ENCODE measurements at regions not wholly inside any gene's neighbourhood (a gene's known extent, or its start where the extent isn't known, plus 50 kb on each side); places are given as distances from the start of the nearest gene placed in this dataset.
A peak's percentile ranks its signal among the peaks of the same experiment; 100 is the strongest.

DNA sequence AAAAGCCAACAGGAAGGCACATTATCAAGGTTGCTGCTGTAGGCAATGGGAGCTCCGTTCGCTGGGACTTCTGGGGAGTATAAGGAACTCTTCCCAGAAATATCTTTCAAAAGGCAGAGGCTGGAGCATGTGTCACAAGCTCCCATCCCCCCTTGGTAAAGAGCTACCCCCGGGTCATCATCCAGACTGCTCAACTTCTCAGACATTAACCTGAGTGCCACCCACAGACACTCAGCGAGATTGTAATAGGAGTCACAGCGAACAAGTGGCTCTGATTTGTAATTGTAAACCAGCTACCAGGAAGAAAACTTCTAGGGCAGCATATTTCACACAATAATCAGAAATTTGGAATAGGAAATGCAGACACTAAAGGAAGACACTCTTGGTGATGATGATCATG is 290.2 kb upstream of the PARD3B start:
- FAIRE-seq (no peak), DNase-seq (ENCODE audit: extremely low spot score, insufficient read length, low read depth) (no peak)

DNA sequence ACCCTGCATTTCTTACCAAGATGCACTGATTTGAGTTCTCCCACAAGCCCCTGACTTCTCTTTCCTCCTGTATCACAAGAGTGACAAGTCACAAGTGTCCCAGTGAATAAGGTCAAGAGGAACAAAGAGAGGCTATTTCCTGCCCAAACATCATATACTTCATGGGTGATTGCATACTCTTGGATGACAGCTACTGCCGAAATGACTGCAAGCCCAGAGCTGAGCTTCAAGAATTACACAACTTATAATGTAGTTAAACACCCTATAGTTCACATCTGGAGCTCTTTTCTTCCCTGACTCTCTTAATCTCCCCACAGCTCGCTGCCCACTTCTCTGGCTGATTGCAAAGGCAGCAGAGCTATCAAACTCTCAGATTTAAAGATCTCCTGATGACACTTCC is 289.7 kb upstream of the PARD3B start:
- FAIRE-seq (no peak), DNase-seq (ENCODE audit: extremely low spot score, insufficient read length, low read depth) (no peak)

DNA sequence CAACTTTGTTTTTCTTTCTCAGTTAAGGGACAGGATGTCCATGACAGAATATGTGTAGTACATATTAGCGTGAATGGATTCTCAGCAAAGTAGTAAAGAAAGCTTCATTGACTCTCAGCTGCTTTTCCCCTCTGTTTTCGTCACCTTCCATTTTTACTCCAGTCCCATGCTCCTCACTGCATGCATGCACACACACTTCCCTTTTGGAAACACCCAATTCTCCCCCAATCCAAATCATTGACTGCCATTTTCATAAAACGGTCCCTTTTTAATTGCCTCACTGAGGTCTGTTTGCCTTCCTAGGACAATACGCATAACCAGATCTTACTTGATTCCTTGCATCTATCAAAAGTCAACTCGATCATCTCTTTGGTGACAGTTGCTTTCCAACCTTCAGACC is 287.5 kb upstream of the PARD3B start:
- no peak for DNase-seq (ENCODE audit: extremely low spot score, insufficient read length, low read depth)
- FAIRE-seq: no peak

DNA sequence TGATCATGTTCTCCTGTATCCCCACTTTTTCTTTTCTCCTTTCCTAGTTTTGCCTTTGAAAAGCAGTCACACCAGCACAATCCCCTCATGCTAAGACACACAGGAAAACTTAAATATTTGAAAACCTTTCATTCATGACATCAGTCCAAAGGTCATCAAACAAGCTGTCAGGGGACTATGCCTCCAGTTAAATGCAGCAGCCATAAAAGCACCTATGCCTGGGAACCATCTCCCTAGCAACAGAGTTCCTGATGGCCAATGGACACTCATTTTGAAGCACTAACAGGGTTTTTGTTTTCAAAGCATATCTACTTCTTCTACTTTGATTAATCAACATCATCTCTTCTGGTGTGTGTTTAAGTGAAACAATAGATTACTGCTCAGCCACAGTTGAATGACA is 286.4 kb upstream of the PARD3B start:
- DNase-seq (ENCODE audit: extremely low spot score, insufficient read length, low read depth): no peak
- FAIRE-seq: no peak

DNA sequence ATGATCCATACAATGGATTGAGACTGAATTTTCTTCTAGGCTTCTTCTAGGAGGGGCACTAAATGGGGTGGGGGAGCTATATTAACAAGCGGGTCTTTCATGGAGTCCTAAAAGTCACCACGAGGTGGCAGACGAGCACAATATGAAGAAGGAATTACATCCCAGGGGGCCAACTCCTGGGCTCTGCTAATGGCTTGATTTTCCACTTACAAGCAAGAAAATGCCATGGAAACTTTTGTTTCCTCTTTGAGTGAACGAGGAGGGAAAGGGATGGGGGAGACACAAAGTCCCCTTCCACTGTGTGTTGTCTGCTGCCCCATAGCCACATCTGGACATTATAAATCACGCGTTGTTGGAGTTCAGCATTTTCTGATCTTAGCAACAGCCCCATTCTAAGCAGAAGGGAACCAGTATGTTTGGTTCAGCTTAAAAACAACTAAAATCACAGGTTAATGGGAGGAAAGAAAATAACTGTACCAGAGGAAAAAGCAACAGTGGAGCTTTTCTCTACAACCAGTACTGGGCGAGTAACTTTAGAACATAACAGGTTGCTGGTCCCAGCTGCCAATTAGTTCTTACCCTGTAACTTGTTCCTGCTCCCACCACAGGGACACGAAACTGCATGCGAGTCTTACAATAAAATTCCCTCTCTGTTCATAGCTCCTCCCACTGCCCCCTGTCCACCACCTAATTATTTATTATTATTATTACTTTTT is 285.0 kb upstream of the PARD3B start:
- DNase-seq (ENCODE audit: extremely low spot score, insufficient read length, low read depth): no peak

DNA sequence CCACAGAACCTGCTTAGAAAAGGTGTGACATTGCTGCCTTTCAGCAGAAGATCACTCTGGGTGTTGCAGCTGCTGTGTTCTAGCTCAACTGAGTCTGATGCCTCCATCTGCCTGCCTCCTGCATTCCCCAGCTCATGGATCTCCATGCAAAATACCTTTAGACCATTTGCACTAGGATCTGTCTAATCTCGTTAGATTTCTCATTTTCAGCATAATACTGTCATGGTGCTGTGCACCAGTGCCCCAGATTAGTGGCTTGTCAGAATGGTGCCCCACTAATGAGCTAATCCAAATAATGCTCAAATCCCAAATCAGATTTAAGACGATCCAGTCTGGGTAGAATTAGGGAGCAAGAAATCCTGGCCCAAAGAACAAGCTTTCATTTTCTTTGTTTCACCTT is 284.4 kb upstream of the PARD3B start:
- no peak for DNase-seq (ENCODE audit: extremely low spot score, insufficient read length, low read depth)
- no peak for FAIRE-seq

More for the DNA sequence above, 285.0 kb upstream of the PARD3B start:
- FAIRE-seq: peak; percentile 47

DNA sequence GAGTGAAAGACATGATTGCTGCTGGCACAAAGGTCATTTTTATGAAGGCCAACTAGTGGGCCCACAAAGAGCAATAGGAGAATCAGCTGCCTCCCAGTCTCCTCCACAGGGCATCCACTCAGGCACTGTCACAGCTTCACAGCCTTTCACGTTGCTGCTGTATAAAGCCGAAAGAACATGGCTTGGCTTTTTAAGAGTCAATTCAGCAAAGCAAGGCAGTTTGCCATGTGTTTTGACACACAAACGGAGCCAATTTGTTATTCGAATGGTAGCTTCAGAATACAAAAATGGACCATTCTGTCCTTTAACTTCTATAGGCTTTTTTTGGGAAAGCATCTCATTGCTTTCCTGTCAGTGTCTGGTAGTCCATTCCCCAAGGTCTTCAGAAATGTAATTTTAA is 283.4 kb upstream of the PARD3B start:
- FAIRE-seq: no peak
- no peak for DNase-seq (ENCODE audit: extremely low spot score, insufficient read length, low read depth)

DNA sequence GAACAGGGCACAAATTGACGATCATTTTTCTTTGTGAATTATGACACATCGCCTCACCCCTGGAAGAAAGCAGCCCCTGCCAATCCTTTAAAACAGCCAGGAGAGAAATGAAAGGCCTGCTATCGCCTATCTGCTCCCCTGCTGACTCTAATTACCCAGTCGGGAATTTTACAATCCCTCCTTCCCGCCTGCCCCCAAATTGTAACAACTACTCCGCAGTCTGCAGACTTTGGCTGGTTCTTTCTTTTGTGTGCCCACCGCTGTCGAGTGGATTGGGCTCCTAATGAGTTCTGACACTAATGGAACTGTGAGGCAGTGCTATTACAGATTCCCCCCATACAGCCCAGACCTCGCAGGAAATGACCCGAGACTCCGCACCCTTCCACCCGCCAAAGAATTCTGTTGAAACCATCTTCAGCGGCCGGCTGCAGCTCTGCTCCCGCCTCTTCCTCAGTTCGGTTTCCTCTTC is 281.2 kb upstream of the PARD3B start:
- DNase-seq (ENCODE audit: extremely low spot score, insufficient read length, low read depth) (no peak), FAIRE-seq (no peak)

DNA sequence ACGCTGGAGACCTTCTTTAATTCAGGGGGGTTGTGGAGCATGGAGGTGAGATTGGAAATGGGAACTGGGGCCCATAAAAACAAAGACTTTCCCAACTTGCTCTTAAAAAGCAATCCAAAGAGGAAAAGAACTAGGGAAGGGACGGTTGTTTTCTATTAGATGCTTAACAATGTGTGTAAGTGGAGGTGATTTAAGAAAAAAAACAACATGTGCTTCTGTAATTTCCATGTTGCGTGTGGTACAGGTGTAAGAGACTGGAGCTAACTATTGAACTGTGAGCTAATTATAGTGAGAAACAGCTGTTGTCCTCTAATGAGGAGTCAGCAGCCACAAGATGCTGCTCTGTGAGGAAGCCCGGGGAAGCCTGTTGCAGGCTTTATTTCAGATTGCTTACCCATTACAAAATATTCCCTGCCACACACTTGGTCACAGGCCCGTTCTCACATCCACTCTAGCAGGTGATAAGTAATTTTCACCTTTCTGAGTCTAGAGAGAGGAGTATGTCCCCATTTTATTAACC is 280.6 kb upstream of the PARD3B start:
- DNase-seq (ENCODE audit: extremely low spot score, insufficient read length, low read depth): no peak
- no peak for FAIRE-seq

DNA sequence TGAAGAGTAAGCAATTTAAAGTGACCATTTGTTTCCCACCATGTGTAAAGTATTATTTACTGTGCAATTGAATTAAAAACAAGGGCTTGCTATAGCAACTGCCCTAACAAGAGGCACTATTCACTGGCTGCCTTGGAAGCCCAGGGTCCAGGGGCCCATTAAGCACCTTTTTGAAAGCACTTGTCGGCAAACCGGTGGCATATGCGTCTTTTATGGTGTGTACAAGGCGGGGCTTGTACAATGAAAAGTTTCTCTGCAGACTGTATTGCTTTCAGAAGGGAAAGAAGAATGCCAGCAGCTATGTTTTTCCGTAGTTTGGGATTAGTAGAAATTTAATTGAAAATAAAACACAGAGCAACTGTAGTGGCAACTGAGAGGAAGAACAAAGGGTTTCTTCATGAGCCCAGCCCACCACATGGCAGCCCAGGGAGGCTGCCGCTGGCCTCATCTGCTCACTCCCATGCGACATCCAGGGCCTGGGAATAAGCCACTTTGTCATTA is 279.5 kb upstream of the PARD3B start:
- DNase-seq (ENCODE audit: extremely low spot score, insufficient read length, low read depth): no peak
- no peak for FAIRE-seq

DNA sequence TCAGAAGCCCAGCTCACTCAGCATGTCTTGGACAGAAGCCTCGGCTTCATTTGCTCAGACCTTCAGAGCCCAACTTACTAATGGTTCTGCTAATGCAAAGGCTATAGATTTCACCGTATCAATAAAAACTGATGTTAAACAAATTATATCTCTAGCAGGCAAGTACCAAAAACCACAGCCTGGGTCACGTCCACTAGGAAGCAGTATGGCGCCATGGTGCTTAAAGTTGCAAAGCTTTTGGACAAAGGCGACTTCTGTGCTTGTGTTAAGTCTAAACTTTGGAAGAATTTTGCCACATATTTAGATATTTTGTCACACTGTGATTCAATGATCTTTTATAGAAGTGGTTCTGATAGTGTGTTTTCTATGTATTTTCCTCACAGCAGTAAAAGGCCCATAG is 276.8 kb upstream of the PARD3B start:
- DNase-seq (ENCODE audit: extremely low spot score, insufficient read length, low read depth) (no peak), FAIRE-seq (no peak)

DNA sequence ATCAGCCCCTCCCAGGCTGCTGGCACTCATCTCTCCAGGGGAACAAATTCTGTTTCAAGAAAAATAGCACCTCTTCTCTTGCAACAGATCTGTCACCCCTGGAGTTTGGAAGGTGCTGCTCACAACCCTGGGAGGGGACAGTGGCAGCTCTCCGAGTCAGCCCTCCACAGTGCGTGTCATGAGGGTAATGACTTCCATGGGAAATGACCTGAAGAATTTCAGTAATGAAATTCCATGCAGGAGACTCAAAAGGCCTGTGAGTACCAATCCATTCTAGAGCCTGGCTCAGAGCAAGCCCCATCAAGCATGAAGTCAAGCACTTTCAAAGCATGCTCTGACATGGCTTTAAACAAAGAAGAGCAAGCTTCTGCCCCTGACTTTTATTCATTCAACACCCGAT is 276.3 kb upstream of the PARD3B start:
- DNase-seq (ENCODE audit: extremely low spot score, insufficient read length, low read depth): no peak

DNA sequence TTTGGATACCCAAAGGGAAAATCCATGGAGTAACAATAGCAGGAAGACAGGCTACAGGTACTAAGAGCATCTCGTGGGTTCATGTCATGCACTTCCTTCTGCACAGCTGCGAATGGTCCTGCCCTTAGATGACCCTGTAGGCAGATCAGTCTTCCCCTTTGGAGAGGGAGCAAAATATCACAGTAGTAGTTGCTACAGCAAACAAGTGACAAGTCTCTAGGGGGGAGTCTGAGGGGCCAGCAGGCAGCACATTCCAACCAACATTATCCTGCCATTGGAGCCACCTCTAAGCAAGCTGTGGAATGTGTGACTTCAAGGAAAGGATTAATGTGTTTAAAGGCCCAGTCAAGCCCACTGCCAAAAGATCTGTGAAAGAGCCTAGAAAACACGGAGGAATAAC is 273.2 kb upstream of the PARD3B start:
- FAIRE-seq (no peak), DNase-seq (ENCODE audit: extremely low spot score, insufficient read length, low read depth) (no peak)

More for the DNA sequence above, 276.3 kb upstream of the PARD3B start:
- FAIRE-seq: no peak

DNA sequence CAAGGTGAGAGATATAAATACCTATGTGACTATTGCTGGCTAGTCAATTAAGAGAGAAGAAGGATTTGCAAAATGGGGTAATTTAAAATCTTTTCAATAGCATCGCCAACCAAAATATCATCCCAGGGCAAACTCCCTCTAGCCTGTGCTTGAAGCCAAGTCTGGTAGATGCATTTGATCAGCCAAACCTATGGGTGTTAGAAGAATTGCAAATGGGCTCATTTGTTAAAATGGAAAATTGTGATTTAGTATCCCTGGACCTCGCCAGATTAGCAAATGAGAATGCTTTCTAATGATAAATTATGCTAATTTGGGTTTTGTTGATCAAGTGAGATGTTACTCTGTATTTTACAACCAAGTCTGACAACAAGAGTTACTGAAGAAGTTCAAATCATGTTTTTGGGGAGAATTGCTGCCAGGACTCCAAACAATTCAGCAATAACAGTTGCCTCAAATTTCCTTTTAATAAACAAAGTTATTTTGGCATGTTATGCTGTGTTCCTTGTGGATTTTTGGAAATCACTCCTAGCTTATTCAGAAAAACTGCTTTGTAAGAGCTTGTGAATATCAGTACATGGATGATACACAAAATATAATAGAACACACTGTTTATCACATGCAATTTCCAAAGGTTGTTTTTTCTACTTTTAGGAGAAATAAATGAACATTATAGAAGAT is 272.5 kb upstream of the PARD3B start:
- FAIRE-seq (no peak), DNase-seq (ENCODE audit: extremely low spot score, insufficient read length, low read depth) (no peak)

DNA sequence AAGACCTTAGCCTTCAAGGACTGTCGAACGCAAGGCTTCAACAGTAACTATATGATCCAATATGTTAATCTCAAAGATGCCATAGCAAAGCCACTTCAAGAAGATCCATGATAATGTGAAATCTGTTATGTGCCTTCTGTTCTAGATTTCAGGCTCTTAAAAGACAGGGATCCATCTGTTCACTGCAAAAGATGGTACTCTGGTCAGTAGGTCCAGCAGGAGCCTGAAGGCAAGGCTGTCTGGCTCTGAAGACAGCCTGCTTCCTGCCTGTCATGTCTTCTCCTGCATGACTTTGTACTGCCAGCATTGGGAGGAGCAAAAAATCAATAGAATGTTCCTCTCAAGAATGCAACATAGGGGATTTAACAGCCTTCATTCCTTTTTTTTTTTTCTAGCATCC is 270.8 kb upstream of the PARD3B start:
- FAIRE-seq (no peak), DNase-seq (ENCODE audit: extremely low spot score, insufficient read length, low read depth) (no peak)

DNA sequence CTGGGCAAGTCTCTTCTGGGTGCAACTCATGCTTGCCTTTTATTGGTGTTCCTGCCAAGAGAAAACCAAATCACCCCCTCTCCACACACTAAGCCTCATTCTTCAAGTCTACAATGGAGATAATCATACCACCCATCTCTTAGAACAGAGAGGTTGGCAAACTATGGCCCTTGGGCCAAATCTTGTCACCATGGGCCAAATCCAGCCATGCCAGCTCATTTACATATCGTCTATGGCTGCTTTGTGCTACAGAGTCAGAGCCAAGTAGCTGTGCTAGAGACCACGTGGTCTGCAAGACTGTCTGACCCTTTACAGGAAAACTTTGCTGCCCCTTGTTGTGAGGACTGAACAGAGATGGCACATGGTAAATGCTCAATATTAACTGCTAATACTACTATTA is 270.3 kb upstream of the PARD3B start:
- no peak for FAIRE-seq
- no peak for DNase-seq (ENCODE audit: extremely low spot score, insufficient read length, low read depth)

DNA sequence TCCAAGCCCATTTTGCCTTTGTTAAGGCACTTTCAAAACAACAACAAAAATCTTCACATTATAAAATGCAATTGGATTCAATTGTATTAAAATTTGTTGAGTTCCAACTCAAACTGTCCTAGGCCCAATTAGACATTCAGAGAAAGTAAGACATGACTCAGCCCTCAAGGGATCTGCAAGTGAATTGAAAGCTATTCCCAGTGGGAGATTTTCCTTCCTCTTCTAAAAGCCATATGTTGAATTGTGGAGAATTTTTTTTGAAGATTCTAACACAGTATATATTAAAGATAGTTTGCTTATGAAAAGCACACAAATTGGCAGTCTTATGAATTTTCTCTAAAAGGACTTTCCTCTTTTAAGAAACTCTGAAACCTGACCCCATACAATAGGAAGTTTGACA is 268.0 kb upstream of the PARD3B start:
- no peak for DNase-seq (ENCODE audit: extremely low spot score, insufficient read length, low read depth)
- no peak for FAIRE-seq

DNA sequence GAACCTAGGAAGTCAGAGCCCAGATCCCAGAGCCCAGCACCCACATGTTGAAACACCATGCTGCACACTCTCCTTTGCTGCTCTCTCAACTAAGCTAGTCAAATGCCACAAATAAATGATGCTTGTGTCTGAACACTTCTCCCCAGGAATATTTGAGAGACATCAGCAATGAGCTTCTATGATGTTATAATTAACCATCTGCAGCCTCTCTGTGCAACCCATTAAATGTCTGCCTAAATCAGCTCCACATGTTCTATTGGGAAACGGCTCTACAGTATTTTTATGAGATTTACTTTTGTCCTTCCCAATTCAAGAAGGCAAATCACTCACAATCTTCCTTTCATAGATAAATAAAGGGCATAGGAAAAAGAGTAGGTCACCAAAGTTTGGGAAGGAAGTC is 266.8 kb upstream of the PARD3B start:
- DNase-seq (ENCODE audit: extremely low spot score, insufficient read length, low read depth) (no peak), FAIRE-seq (no peak)

DNA sequence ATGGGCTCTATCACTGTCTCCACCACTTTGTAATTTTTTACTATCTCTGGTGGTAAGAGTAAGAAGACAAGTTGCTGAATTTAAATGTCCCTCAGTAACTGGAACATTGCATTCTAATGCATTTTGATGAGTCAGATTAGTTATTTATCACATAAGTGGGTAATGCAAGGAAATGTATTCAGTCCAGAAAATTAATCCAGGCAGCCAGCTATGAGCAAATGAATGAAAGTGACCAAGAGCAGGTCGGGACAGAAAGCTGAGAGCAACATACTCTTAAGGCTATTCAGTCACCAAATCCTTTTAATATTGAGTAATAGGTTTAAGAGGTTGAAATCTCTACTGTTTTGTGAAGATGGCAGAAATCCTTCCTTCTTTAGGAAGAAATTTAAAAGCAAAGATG is 265.5 kb upstream of the PARD3B start:
- DNase-seq (ENCODE audit: extremely low spot score, insufficient read length, low read depth) (no peak), FAIRE-seq (no peak)

DNA sequence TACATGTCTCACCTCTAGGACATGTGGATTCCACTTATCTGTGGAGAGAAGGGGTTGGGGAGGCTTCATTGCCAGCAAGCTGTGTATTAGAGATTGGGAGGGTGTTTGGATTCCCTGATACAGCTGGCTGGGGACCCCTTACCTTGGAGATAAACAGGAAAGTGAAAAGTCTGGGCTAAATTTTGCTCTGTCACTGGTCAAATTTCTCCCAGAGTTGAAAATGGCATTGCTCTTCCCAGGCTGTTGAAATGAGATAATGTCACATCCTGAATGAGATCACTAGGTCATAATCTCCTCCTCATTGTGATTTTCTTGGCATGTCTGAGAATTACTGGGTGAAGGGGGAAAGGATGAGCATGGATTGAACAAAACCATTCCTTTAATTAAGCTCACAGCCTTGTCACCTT is 265.0 kb upstream of the PARD3B start:
- FAIRE-seq: no peak
- DNase-seq (ENCODE audit: extremely low spot score, insufficient read length, low read depth): no peak

DNA sequence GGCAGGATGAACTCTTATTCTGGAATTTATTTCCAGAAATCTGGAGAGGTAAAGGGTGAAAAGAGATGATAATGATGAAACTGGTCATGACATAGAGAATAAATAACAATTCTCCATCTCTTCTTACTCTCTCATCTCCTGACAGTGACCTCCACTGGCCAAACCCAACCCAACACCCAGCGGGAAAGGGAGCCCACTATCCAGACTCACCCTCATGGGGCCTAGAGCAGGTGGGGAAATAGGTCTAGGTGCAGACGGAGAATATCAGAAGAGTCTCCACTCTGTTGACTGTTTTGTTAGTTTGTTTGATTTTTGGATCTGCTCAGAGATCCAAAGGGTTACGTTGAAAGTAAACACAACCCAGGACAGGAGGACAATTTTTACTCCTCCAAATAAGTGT is 263.2 kb upstream of the PARD3B start:
- no peak for FAIRE-seq
- no peak for DNase-seq (ENCODE audit: extremely low spot score, insufficient read length, low read depth)
